OCI-LY3 (cell line): ENCODE measurements at regions not wholly inside any gene's neighbourhood (a gene's known extent, or its start where the extent isn't known, plus 50 kb on each side); places are given as distances from the start of the nearest gene placed in this dataset.

ENCODE experiments used
- EZH2phosphoT487 ChIP-seq: fragments of 200-600 bp; shearing (Covaris generic); IDR thresholded peaks from 2 replicates; pipeline ENCODE4 v1.6.1; 2018; ENCODE audit warnings: antibody characterized with exemption, mixed run types, low read depth
- TF ChIP-seq, protein P1 (sequence below): fragments of 200-600, 300-600 bp; sonication (generic); IDR thresholded peaks from 2 replicates; pipeline ENCODE4 v1.5.1; 2014; ENCODE audit warnings: antibody characterized with exemption, low read length, low read depth

DNA sequence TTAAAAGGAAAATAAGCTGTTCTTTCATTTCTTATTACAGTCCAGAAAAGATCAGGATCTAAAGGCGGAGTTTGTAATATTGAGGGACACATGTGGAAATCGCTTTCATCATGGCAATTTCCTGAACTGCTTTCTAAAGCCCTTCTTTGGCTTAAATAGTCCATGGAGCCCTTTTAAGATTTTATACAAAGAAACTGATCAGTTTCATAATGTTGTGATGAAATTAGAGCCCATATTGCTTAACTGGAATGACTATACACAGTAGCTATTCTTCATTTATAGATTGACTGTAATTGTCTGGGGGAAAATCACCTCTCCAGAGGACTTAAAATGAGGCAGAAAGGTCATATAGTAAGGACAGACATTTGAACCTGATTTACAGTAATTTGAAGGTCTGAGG lies 322.2 kb downstream of the ETAA1 start:
- TF ChIP-seq, protein P1, sequence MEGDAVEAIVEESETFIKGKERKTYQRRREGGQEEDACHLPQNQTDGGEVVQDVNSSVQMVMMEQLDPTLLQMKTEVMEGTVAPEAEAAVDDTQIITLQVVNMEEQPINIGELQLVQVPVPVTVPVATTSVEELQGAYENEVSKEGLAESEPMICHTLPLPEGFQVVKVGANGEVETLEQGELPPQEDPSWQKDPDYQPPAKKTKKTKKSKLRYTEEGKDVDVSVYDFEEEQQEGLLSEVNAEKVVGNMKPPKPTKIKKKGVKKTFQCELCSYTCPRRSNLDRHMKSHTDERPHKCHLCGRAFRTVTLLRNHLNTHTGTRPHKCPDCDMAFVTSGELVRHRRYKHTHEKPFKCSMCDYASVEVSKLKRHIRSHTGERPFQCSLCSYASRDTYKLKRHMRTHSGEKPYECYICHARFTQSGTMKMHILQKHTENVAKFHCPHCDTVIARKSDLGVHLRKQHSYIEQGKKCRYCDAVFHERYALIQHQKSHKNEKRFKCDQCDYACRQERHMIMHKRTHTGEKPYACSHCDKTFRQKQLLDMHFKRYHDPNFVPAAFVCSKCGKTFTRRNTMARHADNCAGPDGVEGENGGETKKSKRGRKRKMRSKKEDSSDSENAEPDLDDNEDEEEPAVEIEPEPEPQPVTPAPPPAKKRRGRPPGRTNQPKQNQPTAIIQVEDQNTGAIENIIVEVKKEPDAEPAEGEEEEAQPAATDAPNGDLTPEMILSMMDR = no peak
- no peak for TF ChIP-seq EZH2phosphoT487
